Astrocyte of the hippocampus (primary cell): ENCODE measurements at regions not wholly inside any gene's neighbourhood (a gene's known extent, or its start where the extent isn't known, plus 50 kb on each side); places are given as distances from the start of the nearest gene placed in this dataset.
A peak's percentile ranks its signal among the peaks of the same experiment; 100 is the strongest.
"Not testable (repeated sequence)": the region's sequence is repeated elsewhere in the genome, so short reads cannot be mapped to it uniquely, and the experiment has no call there.

Experiments used
- DNase-seq: peaks from one replicate; pipeline ENCODE4 v3.0.0; 2011; ENCODE audit warnings: low read depth, low spot score

- no peak for DNase-seq
Measured at GRCh38 chr17:31623990-31624389, 232.5 kb downstream of the RAB11FIP4 start.

- no peak for DNase-seq
Measured at GRCh38 chr17:31622500-31622899, 231.0 kb downstream of the RAB11FIP4 start.

GRCh38 chr17:31621566-31621965 is 230.1 kb downstream of the RAB11FIP4 start:
- DNase-seq: no peak

- not testable (repeated sequence) for DNase-seq
Measured at GRCh38 chr17:31611053-31611452, 219.6 kb downstream of the RAB11FIP4 start.

GRCh38 chr17:31609996-31610910 is 218.8 kb downstream of the RAB11FIP4 start:
- no peak for DNase-seq

- DNase-seq: no peak
Measured at GRCh38 chr17:31609331-31609730, 217.9 kb downstream of the RAB11FIP4 start.

- no peak for DNase-seq
Measured at GRCh38 chr17:31608659-31609254, 217.3 kb downstream of the RAB11FIP4 start.

GRCh38 chr17:31605761-31606160 is 214.3 kb downstream of the RAB11FIP4 start:
- DNase-seq: no peak

- DNase-seq: no peak
Measured at GRCh38 chr17:31604936-31605335, 213.5 kb downstream of the RAB11FIP4 start.

GRCh38 chr17:31600144-31600543 is 208.7 kb downstream of the RAB11FIP4 start:
- DNase-seq: not testable (repeated sequence)

- peak; percentile 62 for DNase-seq
Measured at GRCh38 chr17:31598921-31599571, 207.6 kb downstream of the RAB11FIP4 start.

GRCh38 chr17:31598399-31598782 is 206.9 kb downstream of the RAB11FIP4 start:
- no peak for DNase-seq

- no peak for DNase-seq
Measured at GRCh38 chr17:31597646-31598398, 206.3 kb downstream of the RAB11FIP4 start.

- peak; percentile 97 for DNase-seq
Measured at GRCh38 chr17:31596382-31597323, 205.2 kb downstream of the RAB11FIP4 start.

GRCh38 chr17:31595666-31596381 is 204.3 kb downstream of the RAB11FIP4 start:
- DNase-seq: no peak

GRCh38 chr17:31595076-31595475 is 203.6 kb downstream of the RAB11FIP4 start:
- peak; percentile 45 for DNase-seq

- no peak for DNase-seq
Measured at GRCh38 chr17:31594416-31594815, 202.9 kb downstream of the RAB11FIP4 start.

GRCh38 chr17:31593806-31594205 is 202.3 kb downstream of the RAB11FIP4 start:
- DNase-seq: peak; percentile 46

- no peak for DNase-seq
Measured at GRCh38 chr17:31591924-31592323, 200.4 kb downstream of the RAB11FIP4 start.

- no peak for DNase-seq
Measured at GRCh38 chr17:31588512-31588911, 197.0 kb downstream of the RAB11FIP4 start.
